Activated gamma-delta T cell treated with anti-CD3 and anti-CD28 coated beads, Interleukin-2, amount 50 U/mL, for 16 hours (primary cell): ENCODE measurements at regions not wholly inside any gene's neighbourhood (a gene's known extent, or its start where the extent isn't known, plus 50 kb on each side); places are given as distances from the start of the nearest gene placed in this dataset.
"Not testable (repeated sequence)": the region's sequence is repeated elsewhere in the genome, so short reads cannot be mapped to it uniquely, and the experiment has no call there.

ENCODE experiments used
- DNase-seq: peaks from one replicate; pipeline ENCODE4 v3.0.0-alpha.2; 2020; ENCODE audit warnings: low read depth

- no peak for DNase-seq
These were observed 215.6 kb upstream of the B3GALT2 start for GRCh38 chr1:193402037-193402436.

- DNase-seq: no peak
These were observed 207.9 kb upstream of the B3GALT2 start for GRCh38 chr1:193394336-193394735.

- DNase-seq: no peak
These were observed 206.3 kb upstream of the B3GALT2 start for GRCh38 chr1:193392686-193393085.

- DNase-seq: no peak
These were observed 202.3 kb upstream of the B3GALT2 start for GRCh38 chr1:193388683-193389082.

DNA sequence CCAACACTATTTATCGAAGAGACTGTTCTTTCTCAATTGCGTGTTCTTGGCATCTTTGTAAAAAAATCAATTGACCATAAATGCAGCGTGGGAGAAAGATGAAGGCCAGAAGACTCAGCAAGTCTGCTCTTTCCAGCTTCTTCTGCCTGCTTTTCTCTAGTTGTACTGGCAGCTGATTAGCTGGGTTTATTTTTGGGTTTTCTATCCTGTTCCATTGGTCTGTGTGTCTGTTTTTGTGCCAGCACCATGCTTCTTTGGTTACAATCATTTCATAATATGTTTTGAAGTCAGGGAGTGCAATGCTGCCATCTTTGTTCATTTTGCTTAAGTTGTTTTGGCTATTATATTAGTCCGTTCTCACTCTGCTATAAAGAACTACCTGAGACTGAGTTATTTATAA is 201.8 kb upstream of the B3GALT2 start:
- DNase-seq: no peak

DNA sequence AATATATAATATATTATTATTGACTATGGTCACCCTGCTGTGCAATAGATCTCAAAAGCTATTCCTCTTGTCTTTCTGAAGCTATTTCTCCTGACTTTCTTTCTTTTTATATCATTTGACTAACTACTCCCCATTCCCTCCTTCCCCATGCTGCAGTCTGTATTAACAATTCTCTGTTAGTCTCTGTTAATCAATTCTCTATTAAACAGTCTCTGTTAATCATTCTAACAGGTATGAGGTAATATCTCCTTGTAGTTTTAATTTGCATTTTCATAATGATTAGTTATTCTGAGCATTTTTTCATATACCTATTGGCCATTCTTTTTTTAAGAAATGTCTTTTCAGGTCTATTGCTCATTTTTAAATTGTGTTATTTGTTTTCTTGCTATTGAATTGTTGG is 201.0 kb upstream of the B3GALT2 start:
- no peak for DNase-seq

GRCh38 chr1:193378451-193378850 is 192.0 kb upstream of the B3GALT2 start:
- not testable (repeated sequence) for DNase-seq

- DNase-seq: no peak
These were observed 191.1 kb upstream of the B3GALT2 start for GRCh38 chr1:193377472-193377871.

DNA sequence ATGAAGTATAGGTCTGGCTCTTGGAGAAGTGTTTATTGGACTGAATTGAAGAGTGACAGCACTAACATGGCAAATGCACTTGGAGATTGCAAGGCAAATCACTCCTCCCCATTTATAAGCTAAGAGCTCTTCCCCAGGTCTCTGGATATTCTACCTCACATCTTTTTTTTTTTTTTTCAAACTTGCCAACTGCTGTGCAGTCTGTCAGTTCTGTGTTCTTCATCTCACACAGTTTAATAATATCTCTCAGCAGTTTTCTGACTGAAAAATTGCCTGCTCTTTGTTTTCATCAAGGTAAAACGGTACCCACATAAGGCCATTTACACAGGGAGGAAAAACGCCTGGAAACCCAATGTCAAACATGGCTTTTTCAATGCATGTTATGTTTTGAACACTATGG is 186.1 kb upstream of the B3GALT2 start:
- DNase-seq: no peak

DNA sequence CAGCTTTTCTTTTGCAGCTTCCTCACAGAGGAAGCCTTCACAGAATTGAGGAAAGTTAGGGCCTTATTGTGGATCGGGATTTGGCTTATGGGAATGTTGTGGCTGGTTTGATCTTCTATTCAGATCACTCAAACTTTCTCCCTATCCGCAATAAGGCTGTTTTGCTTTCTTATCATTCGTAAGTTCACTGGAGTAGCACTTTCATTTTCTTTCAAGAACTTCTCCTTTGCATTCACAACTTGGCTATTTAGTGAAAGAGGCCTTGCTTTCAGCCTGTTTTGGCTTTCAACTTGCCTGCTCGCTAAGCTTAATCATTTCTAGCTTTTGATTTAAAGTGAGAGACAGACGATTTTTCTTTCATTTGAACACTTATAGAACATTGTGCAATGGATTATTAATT is 181.9 kb upstream of the B3GALT2 start:
- no peak for DNase-seq

DNA sequence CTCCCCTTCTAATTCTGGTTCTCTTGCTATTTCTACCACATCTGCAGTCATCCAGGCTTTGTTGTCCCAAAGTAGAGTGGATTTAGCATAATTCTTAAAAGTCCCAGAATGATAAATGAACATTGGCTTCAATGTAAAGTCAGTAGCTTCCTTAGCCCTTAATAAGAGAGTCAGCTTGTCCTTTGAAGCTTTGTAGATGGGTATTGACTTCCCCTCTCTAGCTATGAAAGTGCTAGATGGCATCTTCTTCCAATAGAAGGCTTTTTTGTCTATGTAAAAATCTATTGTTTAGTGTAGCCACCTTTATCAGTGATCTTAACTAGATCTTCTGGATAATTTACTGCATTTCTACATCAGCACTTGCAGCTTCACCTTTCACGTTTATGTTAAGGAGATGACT is 181.4 kb upstream of the B3GALT2 start:
- DNase-seq: no peak

DNA sequence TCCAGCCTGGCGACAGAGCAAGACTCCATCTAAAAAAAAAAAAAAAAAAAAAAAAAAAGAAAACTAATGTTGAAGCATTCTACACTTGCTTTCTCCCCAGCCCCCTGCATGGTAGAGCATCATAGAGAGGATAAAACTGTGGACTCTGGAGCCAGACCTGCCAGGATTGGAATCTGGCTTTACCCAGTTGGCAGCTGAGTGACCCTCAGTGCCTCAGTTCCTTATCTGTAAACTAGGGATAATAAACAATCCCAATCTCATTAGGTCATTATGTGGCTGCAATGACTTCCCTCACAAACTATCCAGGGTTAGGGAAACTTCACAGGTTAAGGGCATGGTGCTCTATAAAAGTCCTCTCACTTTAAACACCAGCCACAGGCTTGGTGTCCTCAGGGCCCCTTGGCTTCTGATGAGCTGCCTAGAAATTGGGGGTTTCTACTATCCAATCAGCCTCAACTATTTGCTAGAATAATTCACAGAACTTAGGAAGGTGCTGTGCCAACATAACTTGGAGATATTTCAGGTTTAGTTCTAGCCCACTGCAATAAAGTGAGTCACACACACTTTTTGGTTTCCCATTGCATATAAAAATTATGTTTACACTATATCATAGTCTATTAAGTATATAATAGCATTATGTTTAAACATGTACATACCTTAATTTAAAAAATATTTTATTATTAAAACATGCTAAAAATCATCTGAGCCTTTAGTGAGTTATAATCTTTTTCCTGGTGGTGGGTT is 180.5 kb upstream of the B3GALT2 start:
- DNase-seq: no peak

DNA sequence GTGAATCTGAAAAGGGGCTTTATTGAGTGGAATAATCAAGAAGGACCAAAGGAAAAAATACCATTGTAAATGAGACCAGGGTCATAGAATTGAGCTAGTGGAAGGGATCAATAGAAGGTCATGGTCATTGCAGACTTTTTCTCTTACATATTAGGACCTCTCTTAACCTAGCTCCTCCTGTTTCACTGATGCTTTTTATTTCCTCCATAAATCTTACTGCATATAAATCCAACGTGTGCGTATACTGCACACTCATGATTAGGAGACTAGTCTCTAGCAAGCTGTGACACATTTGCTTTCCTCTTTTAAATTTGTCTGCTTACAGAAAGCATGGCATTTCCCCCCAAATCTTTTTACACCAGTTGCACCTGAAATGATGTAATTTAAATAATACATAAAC is 179.6 kb upstream of the B3GALT2 start:
- DNase-seq: no peak

GRCh38 chr1:193359631-193360030 is 173.2 kb upstream of the B3GALT2 start:
- no peak for DNase-seq

- no peak for DNase-seq
These were observed 172.0 kb upstream of the B3GALT2 start for GRCh38 chr1:193358419-193358818.

DNA sequence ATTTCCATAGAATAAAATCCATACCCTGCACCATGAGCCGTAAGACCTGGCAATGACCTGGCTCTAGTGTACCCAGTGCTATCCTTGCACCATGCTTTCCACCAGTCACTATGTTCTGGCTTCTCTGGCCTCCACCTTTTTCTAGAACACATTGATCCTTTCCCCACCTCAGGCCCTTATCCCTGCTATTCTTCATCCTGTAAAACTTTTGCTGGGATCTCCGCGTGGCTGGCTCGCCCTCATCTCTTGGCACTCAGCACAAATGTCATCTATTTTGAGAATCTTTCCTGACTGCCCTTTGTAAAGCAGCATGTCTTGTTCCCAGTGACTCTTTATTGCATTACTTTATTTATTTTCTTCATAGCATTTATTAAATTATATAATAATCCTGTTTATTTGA is 169.8 kb upstream of the B3GALT2 start:
- DNase-seq: no peak

GRCh38 chr1:193355626-193356025 is 169.2 kb upstream of the B3GALT2 start:
- no peak for DNase-seq

- no peak for DNase-seq
These were observed 168.8 kb upstream of the B3GALT2 start for GRCh38 chr1:193355178-193355577.

DNA sequence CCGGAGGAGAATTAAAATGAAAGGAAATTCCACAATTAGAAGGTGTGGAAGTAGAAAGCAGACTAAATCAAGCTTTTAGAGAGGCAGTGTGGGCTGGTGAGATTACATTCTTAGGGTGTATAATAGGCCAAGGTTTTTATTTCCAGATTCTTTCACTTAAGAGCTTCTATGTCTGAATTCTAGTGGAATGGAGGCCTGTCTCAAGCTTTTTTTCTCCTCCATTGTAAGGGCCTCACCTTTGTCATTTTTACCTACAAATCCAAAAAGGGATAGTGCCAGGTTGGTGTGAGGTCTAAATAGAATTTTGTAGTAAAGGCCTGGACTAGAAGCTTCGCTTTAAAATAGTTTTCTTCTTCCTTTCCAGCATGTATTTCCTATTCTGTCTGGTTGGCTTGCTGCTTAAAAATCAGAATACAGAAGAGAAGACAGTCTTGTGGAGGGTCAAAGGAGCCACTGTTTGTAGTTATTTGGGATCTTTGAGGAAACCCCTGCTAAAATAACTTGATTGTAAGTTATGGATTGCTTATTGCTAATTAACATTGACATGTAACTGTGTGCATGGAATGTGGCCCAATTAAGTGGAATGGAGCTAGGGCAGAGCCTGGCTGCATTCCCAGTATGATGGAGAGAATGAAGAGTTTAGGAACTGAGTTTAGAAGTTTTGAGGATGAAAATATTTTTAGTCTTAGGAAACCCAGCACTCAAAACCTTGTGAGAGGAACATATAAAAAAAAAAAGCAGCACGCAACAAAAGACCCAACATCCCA is 162.5 kb upstream of the B3GALT2 start:
- no peak for DNase-seq

GRCh38 chr1:193348091-193348768 is 161.8 kb upstream of the B3GALT2 start:
- no peak for DNase-seq

GRCh38 chr1:193346085-193346484 is 159.7 kb upstream of the B3GALT2 start:
- DNase-seq: no peak

- no peak for DNase-seq
These were observed 156.4 kb upstream of the B3GALT2 start for GRCh38 chr1:193342811-193343210.

DNA sequence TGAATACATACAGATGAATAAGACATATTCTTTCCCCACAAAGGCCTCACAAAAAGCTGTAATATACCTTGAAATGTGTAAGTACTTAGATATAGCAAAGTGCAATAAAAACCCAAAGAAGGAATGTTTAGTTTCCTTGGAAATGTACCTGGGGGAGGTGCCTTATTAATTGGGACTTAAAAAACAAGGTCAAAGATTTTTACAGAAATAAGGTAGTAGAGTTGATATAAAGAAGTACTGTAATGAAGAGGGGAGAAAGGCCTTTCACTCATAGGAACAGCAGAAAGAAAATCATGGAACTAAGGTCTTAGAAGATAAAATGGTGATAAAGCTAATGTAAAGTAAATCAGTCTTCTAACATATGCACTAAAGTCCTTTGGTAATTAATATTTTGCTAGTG is 153.9 kb upstream of the B3GALT2 start:
- no peak for DNase-seq
